GM19240 (cell line): ENCODE measurements at regions not wholly inside any gene's neighbourhood (a gene's known extent, or its start where the extent isn't known, plus 50 kb on each side); places are given as distances from the start of the nearest gene placed in this dataset.
"Not testable (repeated sequence)": the region's sequence is repeated elsewhere in the genome, so short reads cannot be mapped to it uniquely, and the experiment has no call there.

Source experiments
- DNase-seq: peaks from one replicate; pipeline ENCODE4 v3.0.0; 2011; ENCODE audit warnings: low spot score; ENCODE audit not compliant: insufficient read length

DNA sequence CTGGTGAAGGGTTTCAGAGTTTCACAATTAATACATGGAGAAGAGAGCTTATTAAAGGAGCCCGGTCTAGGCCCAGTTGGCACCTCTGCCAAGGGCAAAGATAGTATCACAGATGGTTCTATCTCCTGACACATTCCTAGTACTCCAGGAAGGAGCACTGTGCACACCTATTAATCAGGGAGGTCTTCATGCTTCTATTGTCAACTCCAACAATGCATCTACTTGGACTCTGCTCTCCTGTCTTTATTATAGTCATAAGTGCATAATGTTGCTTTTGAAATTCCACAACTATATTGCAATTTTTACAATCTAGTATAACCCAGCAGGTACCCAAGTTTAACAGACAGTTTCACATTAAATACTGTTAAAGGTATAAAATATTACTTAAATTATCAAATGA, 174.5 kb upstream of the TSC22D1 start:
- DNase-seq: no peak

DNA sequence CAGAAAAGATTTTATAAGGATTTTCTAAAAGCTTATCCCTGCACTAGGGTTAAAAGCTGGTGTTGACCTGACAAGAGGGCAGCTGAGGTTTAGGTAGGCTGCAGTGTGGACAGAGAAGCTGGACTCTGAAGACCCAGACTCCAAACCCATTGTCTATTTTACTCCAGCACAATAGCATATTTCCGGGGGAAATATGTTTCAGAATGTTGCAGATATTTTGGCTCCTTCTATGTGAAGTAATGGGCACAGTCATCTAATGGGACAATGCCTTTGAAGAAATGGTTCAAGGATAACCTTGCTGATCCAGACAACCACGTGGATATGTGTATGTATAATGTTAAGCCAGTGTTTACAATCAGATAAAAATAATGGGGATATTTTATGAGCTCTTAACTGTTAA, 173.8 kb upstream of the TSC22D1 start:
- no peak for DNase-seq

DNA sequence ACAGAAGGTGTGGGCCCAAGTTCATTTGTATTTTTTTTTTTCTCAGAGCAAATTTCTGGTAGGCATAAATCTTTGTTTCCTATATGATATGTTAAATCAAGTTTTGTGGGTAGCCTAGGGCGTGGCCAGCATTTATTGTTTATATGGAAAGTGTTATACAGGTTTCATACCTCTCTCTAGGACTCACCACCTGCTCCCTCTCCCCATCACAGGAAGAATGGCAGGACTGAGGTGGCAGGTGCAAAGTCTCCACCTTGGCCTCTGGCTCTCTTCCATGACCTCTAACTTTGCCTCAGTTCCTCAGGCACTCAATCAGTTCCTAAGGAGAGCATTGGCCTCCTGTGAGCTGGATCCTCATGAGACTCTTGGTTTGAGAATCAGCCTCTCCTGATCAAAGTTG, 172.3 kb upstream of the TSC22D1 start:
- DNase-seq: no peak

DNA sequence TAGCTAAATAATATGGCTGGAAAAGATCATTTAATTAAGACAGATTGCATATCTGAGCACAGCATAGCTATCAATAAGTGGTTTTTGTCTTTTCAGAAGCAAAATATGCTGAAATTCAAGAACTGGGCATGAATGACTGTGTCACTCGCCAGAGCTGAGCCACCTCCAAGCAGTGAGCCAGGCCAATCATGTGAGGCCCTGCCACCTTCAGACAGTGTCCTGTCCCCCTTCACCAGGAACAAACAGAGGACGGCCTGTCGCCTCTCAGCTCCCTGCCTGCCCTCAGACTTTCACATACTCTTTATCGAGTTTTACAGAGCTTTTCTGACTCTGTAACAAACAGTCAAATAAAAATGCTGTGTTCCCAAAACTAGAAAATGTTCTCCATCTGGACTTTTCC, 171.0 kb upstream of the TSC22D1 start:
- no peak for DNase-seq

- DNase-seq: no peak
These were observed 170.6 kb upstream of the TSC22D1 start for GRCh38 chr13:44746690-44747089.

DNA sequence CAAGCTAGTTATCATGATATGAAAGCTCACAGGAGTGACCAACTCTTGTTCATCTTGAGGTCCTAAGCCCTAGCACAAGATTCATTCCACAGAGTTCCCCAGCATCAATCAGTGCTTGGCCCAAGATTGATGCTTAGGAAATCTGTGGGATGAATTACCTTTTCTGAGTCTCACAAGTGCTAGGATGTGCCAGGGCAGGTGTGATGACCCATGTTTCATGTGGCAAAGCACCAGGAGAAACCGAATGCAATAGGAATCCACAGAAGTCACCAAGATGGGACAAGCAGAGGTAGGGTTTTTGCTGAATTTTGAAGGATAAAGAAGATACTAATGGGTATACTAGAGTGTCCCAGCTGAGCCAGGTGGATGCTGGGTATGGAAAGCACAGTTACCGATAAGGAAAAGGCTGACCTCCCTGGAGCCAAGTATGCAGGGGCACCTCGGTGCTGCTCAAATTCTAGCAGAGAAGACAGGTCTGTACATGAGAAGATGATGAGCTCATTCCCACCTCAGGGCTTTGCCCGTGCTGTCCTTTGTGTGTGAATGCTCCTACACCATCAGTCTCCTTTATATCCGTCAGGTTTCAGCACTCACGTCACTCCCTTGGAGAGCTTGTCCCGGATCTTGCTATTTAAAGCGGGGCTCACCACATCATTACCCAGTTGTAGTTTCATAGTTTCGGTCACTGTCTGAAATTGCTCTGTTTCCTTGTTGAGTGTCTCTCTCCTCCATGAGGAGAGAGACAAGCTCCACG, 168.9 kb upstream of the TSC22D1 start:
- DNase-seq: no peak

GRCh38 chr13:44739539-44739938, 163.4 kb upstream of the TSC22D1 start:
- DNase-seq: no peak

GRCh38 chr13:44739120-44739519, 163.0 kb upstream of the TSC22D1 start:
- no peak for DNase-seq

- DNase-seq: no peak
These were observed 162.3 kb upstream of the TSC22D1 start for GRCh38 chr13:44738463-44738862.

GRCh38 chr13:44735806-44736205, 159.7 kb upstream of the TSC22D1 start:
- DNase-seq: no peak

- DNase-seq: no peak
These were observed 158.1 kb upstream of the TSC22D1 start for GRCh38 chr13:44734201-44734707.

DNA sequence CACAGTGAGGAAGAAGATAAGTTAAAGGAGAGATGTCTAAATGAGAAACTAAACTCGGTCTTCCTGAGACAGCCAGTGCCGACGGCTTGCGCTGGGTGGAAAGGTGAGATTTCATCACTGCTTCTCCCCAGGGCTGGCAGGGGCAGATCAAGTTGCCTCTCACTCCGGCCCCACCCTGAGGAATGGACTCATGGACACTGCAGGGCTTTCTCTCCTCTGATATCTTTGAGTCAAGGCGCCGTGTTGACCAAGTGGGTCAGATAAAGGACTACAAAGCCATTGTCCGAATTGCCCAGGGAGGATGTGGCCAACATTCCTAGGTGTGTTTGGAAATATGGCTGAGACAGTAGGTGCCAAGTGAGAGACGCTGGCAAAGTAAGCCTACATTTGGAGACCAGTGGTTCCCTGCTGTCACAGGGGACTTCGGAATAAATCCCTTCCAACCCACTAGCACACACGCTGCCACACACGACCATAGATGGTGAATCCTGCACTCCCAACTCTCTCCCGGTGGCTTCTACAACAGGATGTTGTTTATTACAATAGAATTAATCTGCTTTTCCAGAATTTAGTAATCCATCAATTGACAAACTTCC, 156.5 kb upstream of the TSC22D1 start:
- no peak for DNase-seq

- DNase-seq: no peak
These were observed 154.7 kb upstream of the TSC22D1 start for GRCh38 chr13:44730851-44731250.

GRCh38 chr13:44730099-44730498, 154.0 kb upstream of the TSC22D1 start:
- no peak for DNase-seq

- not testable (repeated sequence) for DNase-seq
These were observed 151.5 kb upstream of the TSC22D1 start for GRCh38 chr13:44727591-44727990.

- DNase-seq: no peak
These were observed 150.6 kb upstream of the TSC22D1 start for GRCh38 chr13:44726778-44727177.

DNA sequence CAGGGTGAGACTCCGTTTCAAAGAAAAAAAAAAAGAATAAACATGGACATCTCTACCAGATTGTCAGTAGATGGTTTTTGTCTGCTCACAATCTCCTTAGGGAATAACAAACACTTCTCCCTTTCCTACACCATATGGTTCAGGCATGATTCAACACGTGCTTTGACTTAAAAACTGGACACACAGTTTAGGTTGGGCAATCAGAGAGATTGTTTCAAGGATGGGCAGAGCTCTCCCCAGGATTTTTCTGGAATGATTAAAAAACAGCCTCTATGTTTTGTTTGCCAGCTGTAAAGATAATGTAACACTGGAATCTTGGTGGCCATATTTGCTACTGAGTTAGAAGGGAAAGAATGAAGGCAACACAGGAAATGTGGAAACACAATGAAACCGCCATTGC, 150.1 kb upstream of the TSC22D1 start:
- DNase-seq: no peak

DNA sequence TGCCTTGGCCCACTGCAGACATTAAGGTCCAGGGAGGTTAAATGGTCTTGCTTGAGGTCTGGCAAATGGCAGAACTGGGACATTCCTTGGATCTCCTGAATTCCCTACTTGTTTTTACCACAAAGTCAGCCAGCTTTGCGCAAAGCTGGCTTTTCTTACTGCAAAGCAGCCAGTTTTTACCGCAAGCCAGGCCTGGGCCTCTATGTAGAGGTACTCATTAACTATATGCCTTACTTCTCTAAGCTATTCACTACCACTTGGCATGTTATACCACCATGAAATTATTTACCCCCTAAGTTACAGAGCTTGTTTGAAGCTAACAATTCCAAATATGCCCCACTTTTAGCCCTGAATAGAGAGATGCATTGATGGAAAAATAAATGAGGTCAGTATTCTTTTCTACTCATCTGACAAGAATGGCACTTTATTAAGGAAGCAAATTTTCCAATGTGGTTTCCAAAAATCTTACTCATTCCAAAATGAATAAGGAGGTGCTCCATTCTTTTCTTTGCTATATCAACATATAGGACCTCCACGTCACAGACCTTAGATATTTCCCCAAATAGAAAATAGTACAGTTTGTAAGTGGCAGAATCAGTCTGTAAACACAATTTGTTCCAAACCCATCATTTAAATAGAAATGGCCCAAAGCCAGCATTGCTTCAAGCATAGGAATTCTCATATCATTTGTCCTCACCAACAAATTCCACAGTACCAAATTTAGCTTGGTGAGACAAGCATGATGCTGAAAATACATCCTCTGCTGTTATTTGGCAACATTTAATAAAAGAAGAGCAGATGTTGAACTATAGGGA, 143.9 kb upstream of the TSC22D1 start:
- no peak for DNase-seq

- DNase-seq: no peak
These were observed 142.3 kb upstream of the TSC22D1 start for GRCh38 chr13:44718467-44718866.

- no peak for DNase-seq
These were observed 139.4 kb upstream of the TSC22D1 start for GRCh38 chr13:44715287-44716230.
